H9 (cell line): ENCODE measurements at regions not wholly inside any gene's neighbourhood (a gene's known extent, or its start where the extent isn't known, plus 50 kb on each side); places are given as distances from the start of the nearest gene placed in this dataset.
A peak's percentile ranks its signal among the peaks of the same experiment; 100 is the strongest.

Experiments
- DNase-seq: peaks from one replicate; pipeline ENCODE4 v3.0.0-alpha.2; 2017
- H2AFZ ChIP-seq: one replicate; pipeline ENCODE4 v1.6.1; 2013; ENCODE audit warnings: mild to moderate bottlenecking, low read length, control low read depth, moderate library complexity
- H2AK5ac ChIP-seq: 2 replicates; pipeline ENCODE4 v1.6.1; 2013; ENCODE audit warnings: low read length, control low read depth, mixed read lengths; ENCODE audit not compliant: insufficient read length
- H2BK120ac ChIP-seq: one replicate; pipeline ENCODE4 v1.6.1; 2013; ENCODE audit warnings: low read depth, mild to moderate bottlenecking, low read length, control low read depth, inconsistent platforms; ENCODE audit not compliant: poor library complexity, severe bottlenecking
- H2BK12ac ChIP-seq: 2 replicates; pipeline ENCODE4 v1.6.1; 2013; ENCODE audit warnings: low read length, control low read depth, mixed read lengths, low read depth; ENCODE audit not compliant: insufficient read length
- H2BK15ac ChIP-seq: 2 replicates; pipeline ENCODE4 v1.6.1; 2013; ENCODE audit warnings: low read depth, low read length, control low read depth
- H2BK20ac ChIP-seq: one replicate; pipeline ENCODE4 v1.6.1; 2013; ENCODE audit warnings: low read depth, mild to moderate bottlenecking, low read length, control low read depth, inconsistent platforms; ENCODE audit not compliant: poor library complexity, severe bottlenecking
- H2BK5ac ChIP-seq: 2 replicates; pipeline ENCODE4 v1.6.1; 2013; ENCODE audit warnings: low read length, control low read depth, mixed read lengths; ENCODE audit not compliant: insufficient read length
- H3K14ac ChIP-seq: 2 replicates; pipeline ENCODE4 v1.6.1; 2013; ENCODE audit warnings: low read length, control low read depth; ENCODE audit not compliant: insufficient read depth
- H3K18ac ChIP-seq: 2 replicates; pipeline ENCODE4 v1.6.1; 2013; ENCODE audit warnings: low read depth, mild to moderate bottlenecking, mixed read lengths, low read length, control low read depth; ENCODE audit not compliant: insufficient read length
- H3K23ac ChIP-seq: 2 replicates; pipeline ENCODE4 v1.6.1; 2013; ENCODE audit warnings: low read length, control low read depth, mixed read lengths, low read depth; ENCODE audit not compliant: insufficient read length
- H3K23me2 ChIP-seq: 2 replicates; pipeline ENCODE4 v1.6.1; 2013; ENCODE audit warnings: low read depth, mild to moderate bottlenecking, mixed read lengths, low read length, control low read depth; ENCODE audit not compliant: insufficient read length, poor library complexity, severe bottlenecking
- H3K27ac ChIP-seq: 2 replicates; pipeline ENCODE4 v1.5.1; 2013; ENCODE audit warnings: low read length, control low read depth, mixed read lengths, low read depth; ENCODE audit not compliant: insufficient read length
- H3K27me3 ChIP-seq: 2 replicates; pipeline ENCODE4 v1.6.1; 2013; ENCODE audit warnings: low read length, control low read depth, inconsistent platforms; ENCODE audit not compliant: insufficient read depth
- H3K4ac ChIP-seq: 2 replicates; pipeline ENCODE4 v1.6.1; 2013; ENCODE audit warnings: low read depth, mild to moderate bottlenecking, control low read depth, inconsistent platforms, low read length, moderate library complexity
- H3K4me1 ChIP-seq: 2 replicates; pipeline ENCODE4 v1.6.1; 2013; ENCODE audit warnings: low read length, control low read depth, inconsistent platforms; ENCODE audit not compliant: insufficient read depth
- H3K4me2 ChIP-seq: 2 replicates; pipeline ENCODE4 v1.6.1; 2013; ENCODE audit warnings: low read length, control low read depth, mixed read lengths; ENCODE audit not compliant: insufficient read length, insufficient read depth
- H3K56ac ChIP-seq: 2 replicates; pipeline ENCODE4 v1.6.1; 2013; ENCODE audit warnings: low read depth, mild to moderate bottlenecking, mixed read lengths, low read length, control low read depth; ENCODE audit not compliant: insufficient read length
- H3K79me1 ChIP-seq: 2 replicates; pipeline ENCODE4 v1.6.1; 2013; ENCODE audit warnings: low read depth, mild to moderate bottlenecking, moderate library complexity, low read length, control low read depth, inconsistent platforms; ENCODE audit not compliant: insufficient read depth, poor library complexity, severe bottlenecking
- H3K79me2 ChIP-seq: 2 replicates; pipeline ENCODE4 v1.6.1; 2013; ENCODE audit warnings: low read length, control low read depth, inconsistent platforms; ENCODE audit not compliant: insufficient read depth
- H3K9ac ChIP-seq: 2 replicates; pipeline ENCODE4 v1.6.1; 2013; ENCODE audit warnings: low read length, control low read depth, mixed read lengths; ENCODE audit not compliant: insufficient read length; ENCODE audit errors: extremely low read depth
- H3K9me3 ChIP-seq: one replicate; pipeline ENCODE4 v1.6.1; 2013; ENCODE audit warnings: low read depth, low read length, inconsistent platforms; ENCODE audit not compliant: control insufficient read depth
- H3T11ph ChIP-seq: one replicate; pipeline ENCODE4 v1.6.1; 2013; ENCODE audit warnings: mild to moderate bottlenecking, low read length, control low read depth, inconsistent platforms
- H4K20me1 ChIP-seq: one replicate; pipeline ENCODE4 v1.6.1; 2013; ENCODE audit not compliant: control insufficient read depth, insufficient read length, insufficient read depth
- H4K5ac ChIP-seq: 2 replicates; pipeline ENCODE4 v1.6.1; 2013; ENCODE audit warnings: low read depth, mild to moderate bottlenecking, mixed read lengths, low read length, control low read depth; ENCODE audit not compliant: insufficient read length
- H4K8ac ChIP-seq: replicated peaks from 2 replicates; pipeline ENCODE4 v1.6.1; 2013; ENCODE audit warnings: low read length, control low read depth, mixed read lengths, low read depth; ENCODE audit not compliant: insufficient read length
- H4K91ac ChIP-seq: 2 replicates; pipeline ENCODE4 v1.6.1; 2013; ENCODE audit warnings: low read depth, mild to moderate bottlenecking, moderate library complexity, mixed read lengths, low read length, control low read depth; ENCODE audit not compliant: insufficient read length
- H3K27ac Mint-ChIP-seq, 3 experiments: 2 replicates in 2 of 3; 3 replicates in 1 of 3; pipeline ENCODE4 v1.8.0; 2020 to 2021; ENCODE audit warnings: mixed read lengths in 3 of 3, mild to moderate bottlenecking in 1 of 3, moderate library complexity in 1 of 3
- H3K27me3 Mint-ChIP-seq: 2 replicates; pipeline ENCODE4 v1.8.0; 2021; ENCODE audit warnings: low read depth, mild to moderate bottlenecking, moderate library complexity, mixed read lengths
- H3K36me3 Mint-ChIP-seq, 3 experiments: 2 replicates in 2 of 3; 3 replicates in 1 of 3; pipeline ENCODE4 v1.8.0; 2020 to 2021; ENCODE audit warnings: low read depth in 3 of 3, mixed read lengths in 3 of 3; ENCODE audit not compliant: insufficient read depth in 1 of 3
- H3K4me1 Mint-ChIP-seq, 2 experiments: 2 replicates each; pipeline ENCODE4 v1.8.0; 2020; ENCODE audit warnings: mixed read lengths in 2 of 2
- H3K4me3 Mint-ChIP-seq, 2 experiments: 2 replicates in 1 of 2; 3 replicates in 1 of 2; pipeline ENCODE4 v1.8.0; 2020 to 2021; ENCODE audit warnings: mild to moderate bottlenecking in 2 of 2, mixed read lengths in 2 of 2, moderate library complexity in 1 of 2
- H3K9me3 Mint-ChIP-seq, 2 experiments: 2 replicates in 1 of 2; 3 replicates in 1 of 2; pipeline ENCODE4 v1.8.0; 2020; ENCODE audit warnings: mild to moderate bottlenecking in 2 of 2, mixed read lengths in 2 of 2, moderate library complexity in 1 of 2
- CTCF ChIP-seq: fragments of 200-600 bp; sonication (generic); conservative IDR thresholded peaks from 3 replicates; pipeline ENCODE4 v1.8.0; 2021; ENCODE audit warnings: antibody characterized with exemption, mild to moderate bottlenecking
- WGBS: extraction: QIAGEN DNeasy Blood & Tissue Kit; methylation state at CpG from one replicate; pipeline ENCODE4 v1.1.7; 2013; ENCODE audit warnings: missing lambda C conversion rate, low lambda C conversion rate, mixed read lengths; ENCODE audit not compliant: insufficient read length; ENCODE audit errors: extremely low coverage; 5-methylcytosine and 5-hydroxymethylcytosine counted together

GRCh38 chr4:27318740-27319139 lies 458.1 kb downstream of the STIM2 start:
- H3K23me2 ChIP-seq = no peaks in the 10 kb centered on the region
- H3K27ac Mint-ChIP-seq = peak overlapping the region in 1 of 3 experiments; percentile 31; a peak in 2 of 7 replicates
- no CpG with 5 or more reads among the region's 6 CpGs for WGBS
- no peak overlapping the region for H2BK120ac ChIP-seq
- DNase-seq = peak; percentile 80
- TF ChIP-seq CTCF = peak; percentile 81
- no peaks in the 10 kb centered on the region; the same call in 1 of the 2 replicates for H3K27me3 ChIP-seq
- H3K9ac ChIP-seq = no peak overlapping the region
- H3K27me3 Mint-ChIP-seq = no peaks in the 10 kb centered on the region
- H3K79me1 ChIP-seq = no peaks in the 10 kb centered on the region
- H4K5ac ChIP-seq = no peak overlapping the region
- no peak overlapping the region for H3T11ph ChIP-seq
- no peaks in the 10 kb centered on the region for H3K9me3 Mint-ChIP-seq
- no peak overlapping the region for H4K91ac ChIP-seq
- H4K20me1 ChIP-seq = no peaks in the 10 kb centered on the region
- H3K27ac ChIP-seq = no peak overlapping the region
- H3K18ac ChIP-seq = no peak overlapping the region
- H3K4me1 ChIP-seq = no peaks in the 10 kb centered on the region
- H3K4me1 Mint-ChIP-seq = peaks cover 25 to 26% of the 10 kb centered on the region in 2 experiments
- H3K79me2 ChIP-seq = no peaks in the 10 kb centered on the region
- no peaks in the 10 kb centered on the region for H3K9me3 ChIP-seq
- H3K4me3 Mint-ChIP-seq = no peak overlapping the region
- H2BK12ac ChIP-seq = no peak overlapping the region
- H2BK20ac ChIP-seq = no peak overlapping the region
- H3K4ac ChIP-seq = no peak overlapping the region
- no peak overlapping the region for H3K56ac ChIP-seq
- H2BK15ac ChIP-seq = no peak overlapping the region
- H3K23ac ChIP-seq = no peak overlapping the region
- no peak overlapping the region for H3K14ac ChIP-seq
- H2AK5ac ChIP-seq = no peak overlapping the region
- no peak overlapping the region for H2AFZ ChIP-seq
- H2BK5ac ChIP-seq = no peak overlapping the region
- H3K4me2 ChIP-seq = no peak overlapping the region
- H3K36me3 Mint-ChIP-seq = no peaks in the 10 kb centered on the region
- H4K8ac ChIP-seq = no peak overlapping the region
